ENCODE measurements at regions not wholly inside any gene's neighbourhood (a gene's known extent, or its start where the extent isn't known, plus 50 kb on each side); places are given as distances from the start of the nearest gene placed in this dataset.
"Not testable (repeated sequence)": the region's sequence is repeated elsewhere in the genome, so short reads cannot be mapped to it uniquely, and the experiment has no call there.

DNA sequence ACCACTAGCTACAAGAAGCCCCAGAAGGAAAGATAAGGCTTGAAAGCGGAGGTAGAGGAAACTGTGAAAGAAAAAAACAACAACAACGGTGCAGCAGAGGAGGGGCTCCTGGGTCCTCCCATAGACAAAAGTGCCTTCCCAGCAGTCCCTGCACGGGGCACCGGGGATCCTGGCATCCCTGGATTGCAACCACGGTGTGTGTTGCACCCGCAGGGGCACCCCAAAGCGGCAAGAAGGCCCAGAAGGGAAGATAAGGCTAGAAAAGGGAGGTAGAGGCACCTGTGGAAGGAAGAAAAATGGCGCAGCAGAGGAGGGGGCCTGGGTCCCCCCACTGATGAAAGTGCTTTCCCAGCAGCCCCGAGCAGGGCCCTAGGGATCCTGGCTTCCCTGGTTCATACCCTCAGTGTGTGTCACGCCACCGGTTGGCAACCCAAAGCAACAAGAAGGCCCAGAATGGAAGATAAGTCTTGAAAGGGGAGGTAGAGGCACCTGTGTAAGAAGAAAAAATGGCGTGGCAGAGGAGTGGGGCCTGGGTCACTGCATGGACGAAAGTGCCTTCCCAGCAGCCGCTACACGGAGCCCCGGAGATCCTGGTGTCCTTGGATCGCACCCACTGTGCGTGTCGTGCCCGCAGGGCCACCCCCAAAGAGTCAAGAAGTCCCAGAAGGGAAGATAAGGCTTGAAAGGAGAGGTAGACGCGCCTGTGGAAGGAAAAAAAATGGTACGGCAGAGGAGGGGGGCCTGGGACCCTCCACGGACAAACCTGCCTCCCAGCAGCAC, 281.0 kb downstream of the ALG10 start:
- DNase-seq (ENCODE audit: low spot score), result no peak

DNA sequence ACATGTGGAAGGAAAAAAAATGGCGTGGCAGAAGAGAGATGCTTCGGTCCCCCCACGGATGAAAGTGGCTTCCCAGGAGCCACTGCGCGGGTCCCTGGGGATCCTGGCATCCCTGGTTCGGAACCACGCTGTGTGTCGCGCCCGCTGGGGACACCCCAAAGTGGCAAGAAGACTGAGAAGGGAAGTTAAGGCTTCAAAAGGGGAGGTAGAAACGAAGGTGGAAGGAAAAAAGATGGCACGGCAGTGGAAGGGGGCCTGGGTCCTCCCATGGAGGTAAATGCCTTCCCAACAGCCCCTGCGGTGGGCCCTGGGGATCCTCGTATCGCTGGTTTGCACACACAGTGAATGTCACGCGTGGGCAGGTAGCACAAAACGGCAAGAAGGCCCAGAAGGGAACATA, 281.7 kb downstream of the ALG10 start:
- no peak for DNase-seq (ENCODE audit: low spot score)

DNA sequence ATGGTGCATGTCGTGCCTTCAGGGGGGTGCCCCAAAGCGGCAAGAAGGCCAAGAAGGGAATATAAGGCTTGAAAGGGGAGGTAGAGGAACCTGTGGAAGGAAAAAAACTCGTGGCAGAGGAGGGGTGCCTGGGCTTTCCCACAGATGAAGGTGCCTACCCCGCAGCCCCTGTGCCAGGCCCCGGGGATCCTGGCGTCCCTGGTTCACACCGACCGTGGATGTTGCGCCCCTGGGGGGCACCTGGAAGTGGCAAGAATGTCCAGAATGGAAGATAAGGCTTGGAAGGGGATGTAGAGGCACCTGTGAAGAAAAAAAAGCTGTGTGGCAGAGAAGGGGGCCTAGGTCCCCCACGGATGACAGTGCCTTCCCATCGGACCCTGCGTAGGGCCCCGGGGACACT, 282.2 kb downstream of the ALG10 start:
- no peak for DNase-seq (ENCODE audit: low spot score)

DNA sequence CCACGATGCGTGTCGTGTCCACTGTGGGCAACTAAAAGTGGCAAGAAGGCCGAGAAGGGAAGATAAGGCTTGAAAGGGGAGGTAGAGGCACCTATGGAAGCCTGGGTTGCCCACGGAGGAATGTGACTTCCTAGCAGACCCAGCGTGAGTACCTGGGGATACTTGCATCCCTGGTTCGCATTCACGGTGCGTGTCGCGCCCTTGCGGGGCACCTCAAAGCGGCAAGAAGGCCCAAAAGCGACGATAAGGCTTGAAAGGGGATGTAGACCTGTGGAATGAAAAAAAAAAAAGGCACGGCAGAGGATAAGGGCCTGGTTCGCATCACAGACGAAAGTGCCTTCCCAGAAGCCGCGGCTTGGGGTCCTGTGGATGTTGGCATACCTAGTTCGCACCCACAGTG, 282.9 kb downstream of the ALG10 start:
- DNase-seq (ENCODE audit: low spot score), result no peak

DNA sequence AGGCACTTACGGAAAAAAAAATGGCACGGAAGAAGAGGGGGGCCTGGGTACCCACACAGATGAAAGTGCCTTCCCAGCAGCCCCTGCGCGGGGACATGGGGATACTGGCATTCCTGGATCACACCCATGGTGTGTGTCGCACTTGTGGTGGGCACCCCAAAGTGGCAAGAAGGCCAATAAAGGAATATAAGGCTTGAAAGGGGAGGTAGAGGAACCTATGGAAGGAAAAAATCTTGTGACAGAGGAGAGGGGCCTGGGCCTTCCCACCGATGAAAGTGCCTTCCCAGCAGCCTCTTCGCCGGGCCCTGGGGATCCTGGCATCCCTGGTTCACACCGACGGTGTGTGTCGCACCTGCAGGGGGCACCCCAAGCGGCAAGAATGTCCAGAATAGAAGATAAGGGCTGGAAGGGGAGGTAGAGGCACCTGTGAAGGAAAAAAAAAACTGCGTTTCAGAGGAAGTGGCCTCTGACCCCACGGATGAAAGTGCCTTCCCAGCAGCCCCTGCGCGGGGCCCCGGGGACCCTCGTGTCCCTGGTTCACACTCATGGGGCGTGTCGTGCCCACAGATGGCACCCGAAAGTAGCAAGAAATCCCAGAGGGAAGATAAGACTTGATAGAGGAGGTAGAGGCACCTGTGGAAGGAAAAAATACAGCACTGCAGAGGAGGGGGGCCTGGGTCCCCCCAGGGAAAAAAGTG, 284.0 kb downstream of the ALG10 start:
- DNase-seq (ENCODE audit: low spot score), result no peak

DNA sequence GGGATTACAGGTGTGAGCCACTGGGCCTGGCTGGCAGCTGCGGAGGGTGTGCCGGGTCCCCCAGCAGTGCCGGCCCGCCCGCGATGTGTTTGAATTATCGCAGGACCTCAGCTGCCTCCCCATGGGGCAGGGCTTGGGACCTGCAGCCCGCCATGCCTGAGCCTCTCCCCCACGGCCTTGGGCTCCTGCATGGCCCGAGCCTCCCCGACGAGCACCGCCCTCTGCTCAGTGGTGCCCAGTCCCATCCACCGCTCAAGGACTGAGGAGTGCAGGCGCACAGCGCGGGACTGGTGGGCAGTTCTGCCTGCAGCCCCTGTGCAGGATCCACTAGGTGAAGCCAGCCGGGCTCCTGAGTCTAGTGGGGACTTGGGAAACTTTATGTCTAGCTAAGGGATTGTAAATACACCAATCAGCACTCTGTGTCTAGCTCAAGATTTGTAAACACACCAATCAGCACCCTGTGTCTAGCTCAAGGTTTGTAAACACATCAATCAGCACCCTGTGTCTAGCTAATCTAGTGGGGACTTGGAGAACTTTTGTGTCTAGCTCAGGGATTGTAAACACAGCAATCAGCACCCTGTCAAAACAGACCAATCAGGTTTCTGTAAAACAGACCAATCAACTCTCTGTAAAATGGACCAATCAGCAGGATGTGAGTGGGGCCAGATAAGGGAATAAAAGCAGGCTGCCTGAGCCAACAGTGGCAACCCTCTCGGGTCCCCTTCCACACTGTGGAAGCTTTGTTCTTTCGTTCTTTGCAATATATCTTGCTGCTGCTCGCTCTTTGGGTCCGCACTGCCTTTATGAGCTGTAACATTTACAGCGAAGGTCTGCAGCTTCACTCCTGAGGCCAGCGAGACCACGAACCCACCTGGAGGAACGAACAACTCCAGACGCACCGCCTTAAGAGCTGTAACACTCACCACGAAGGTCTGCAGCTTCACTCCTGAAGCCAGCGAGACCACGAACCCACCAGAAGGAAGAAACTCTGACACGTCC, 287.8 kb downstream of the ALG10 start:
- not testable (repeated sequence) for DNase-seq (ENCODE audit: low spot score)

DNA sequence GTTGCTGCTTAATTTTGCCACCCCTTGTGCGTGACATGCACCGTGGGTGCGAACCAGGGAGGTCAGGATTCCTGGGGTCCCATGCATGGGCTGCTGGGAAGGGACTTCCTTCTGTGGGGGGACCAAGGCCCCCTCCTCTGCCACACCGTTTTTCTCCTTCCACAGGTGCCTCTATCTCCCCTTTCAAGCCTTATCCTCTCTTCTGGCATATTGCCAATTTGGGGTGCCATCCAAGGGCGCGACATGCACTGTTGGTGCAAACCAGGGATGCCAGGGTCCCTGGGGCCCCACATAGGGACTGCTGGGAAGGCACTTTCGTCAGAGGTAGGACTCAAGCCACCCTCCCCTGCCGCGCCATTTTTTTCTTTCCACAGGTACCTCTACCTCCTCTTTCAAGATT, 289.0 kb downstream of the ALG10 start:
- DNase-seq (ENCODE audit: low spot score), result no peak

DNA sequence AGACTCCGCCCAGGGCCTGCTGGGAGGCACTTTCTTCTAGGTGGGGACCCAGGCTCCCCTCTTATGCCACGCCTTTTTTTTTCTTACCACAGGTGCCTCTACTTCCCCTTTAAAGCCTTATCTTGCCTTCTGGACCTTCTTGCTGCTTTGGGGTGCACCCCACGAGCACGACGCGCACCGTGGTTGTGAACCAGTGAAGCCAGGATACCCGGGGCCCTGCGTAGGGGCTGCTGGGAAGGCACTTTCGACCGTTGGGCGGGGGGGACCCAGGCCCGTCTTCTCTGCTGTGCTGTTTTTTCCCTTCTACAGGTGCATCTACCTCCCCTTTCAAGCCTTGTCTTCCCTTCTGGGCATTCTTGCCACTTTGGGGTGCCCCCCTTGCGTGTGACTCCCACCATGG, 305.4 kb downstream of the ALG10 start:
- no peak for DNase-seq (ENCODE audit: low spot score)

DNA sequence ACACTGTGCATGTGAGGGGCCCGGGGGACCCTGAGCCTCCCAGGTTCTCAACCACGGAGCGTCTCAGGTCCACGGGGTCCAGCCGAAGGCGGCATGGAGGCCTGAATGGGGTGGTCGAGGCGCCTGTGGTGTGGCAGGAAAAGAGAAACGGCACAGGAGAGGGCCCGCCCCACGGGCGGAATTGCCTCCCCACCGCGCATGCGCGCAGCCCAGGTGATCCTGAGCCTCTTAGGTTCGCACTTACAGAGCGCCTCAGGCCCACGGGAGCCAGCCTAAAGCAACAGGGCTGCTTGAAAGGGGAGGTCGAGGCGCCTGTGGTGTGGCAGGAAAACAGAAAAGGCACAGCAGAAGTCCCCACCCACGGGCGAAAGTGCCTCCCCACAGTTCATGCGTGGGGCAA, 311.0 kb downstream of the ALG10 start:
- DNase-seq (ENCODE audit: low spot score), result no peak

DNA sequence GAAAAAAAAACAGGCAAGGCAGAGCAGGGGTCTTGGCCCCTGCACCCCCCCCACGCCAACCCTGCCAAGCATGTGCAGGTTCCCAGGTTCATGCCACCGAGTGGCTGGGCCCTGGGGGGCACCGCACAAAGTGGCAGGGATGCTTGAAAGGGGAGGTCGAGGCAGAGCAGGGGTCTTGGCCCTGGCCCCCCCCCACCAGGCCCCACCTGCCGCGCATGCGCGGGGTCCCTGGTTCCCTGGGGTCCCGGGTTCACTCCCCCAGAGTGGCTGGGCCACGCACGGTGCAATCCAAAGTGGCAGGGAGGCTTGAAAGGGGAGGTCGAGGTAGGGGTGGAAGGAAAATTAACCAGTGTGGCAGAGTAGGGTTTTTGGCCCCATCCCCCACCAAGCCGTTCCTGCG, 312.2 kb downstream of the ALG10 start:
- no peak for DNase-seq (ENCODE audit: low spot score)

DNA sequence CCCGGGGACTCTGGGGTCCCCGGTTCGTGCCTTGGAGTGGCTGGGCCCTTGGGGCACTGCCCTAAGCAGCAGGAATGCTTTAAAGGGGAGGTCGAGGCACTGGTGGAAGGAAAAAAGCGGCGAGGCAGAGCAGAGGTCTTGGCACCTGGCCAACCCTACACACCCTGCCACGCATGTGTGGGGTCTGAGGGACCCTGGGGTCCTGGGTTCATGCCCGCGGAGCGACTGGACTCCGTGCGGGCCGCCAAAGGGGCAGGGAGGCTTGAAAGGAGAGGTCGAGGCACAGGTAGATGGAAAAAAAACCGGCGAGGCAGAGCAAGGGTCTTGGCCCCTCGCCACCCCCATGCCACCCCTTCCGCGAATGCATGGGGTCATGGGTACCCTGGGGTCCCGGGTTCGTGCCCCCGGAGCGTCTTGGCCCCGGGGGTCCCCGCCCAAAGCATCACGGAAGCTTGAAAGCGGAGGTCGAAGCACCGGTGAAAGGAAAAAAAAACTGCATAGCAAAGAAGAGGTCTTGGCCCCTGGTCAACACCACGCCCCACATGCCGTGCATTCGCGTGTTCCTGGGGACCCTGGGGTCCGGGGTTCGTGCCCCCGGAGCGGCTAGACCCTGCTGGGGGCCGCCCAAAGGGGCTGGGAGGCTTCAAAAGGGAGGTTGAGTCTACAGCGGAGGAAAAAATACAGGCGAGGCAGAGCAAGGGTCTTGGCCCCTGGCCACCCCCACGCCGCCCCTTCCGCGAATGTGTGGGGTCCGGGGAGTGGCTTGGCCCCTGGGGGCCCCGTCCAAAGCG, 312.9 kb downstream of the ALG10 start:
- no peak for DNase-seq (ENCODE audit: low spot score)

DNA sequence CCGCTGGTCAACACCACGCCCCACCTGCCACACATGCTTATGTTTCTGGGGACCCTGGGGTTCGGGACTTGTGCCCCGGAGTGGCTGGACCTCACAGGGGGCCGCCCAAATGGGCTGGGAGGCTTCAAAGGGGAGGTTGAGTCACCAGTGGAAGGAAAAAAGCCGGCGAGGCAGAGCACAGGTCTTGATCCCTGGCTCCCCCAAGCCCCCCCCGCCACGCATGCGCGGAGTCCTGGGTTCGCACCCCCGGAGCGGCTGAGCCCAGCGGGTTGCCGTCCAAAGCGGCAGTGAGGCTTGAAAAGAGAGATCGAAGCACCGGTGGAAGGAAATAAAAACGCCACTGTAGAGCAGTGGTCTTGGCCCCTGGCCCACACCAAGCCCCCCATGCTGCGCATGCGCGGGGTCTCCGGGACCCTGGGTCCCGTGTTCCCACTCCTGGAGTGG, 313.5 kb downstream of the ALG10 start:
- no peak for DNase-seq (ENCODE audit: low spot score)

DNA sequence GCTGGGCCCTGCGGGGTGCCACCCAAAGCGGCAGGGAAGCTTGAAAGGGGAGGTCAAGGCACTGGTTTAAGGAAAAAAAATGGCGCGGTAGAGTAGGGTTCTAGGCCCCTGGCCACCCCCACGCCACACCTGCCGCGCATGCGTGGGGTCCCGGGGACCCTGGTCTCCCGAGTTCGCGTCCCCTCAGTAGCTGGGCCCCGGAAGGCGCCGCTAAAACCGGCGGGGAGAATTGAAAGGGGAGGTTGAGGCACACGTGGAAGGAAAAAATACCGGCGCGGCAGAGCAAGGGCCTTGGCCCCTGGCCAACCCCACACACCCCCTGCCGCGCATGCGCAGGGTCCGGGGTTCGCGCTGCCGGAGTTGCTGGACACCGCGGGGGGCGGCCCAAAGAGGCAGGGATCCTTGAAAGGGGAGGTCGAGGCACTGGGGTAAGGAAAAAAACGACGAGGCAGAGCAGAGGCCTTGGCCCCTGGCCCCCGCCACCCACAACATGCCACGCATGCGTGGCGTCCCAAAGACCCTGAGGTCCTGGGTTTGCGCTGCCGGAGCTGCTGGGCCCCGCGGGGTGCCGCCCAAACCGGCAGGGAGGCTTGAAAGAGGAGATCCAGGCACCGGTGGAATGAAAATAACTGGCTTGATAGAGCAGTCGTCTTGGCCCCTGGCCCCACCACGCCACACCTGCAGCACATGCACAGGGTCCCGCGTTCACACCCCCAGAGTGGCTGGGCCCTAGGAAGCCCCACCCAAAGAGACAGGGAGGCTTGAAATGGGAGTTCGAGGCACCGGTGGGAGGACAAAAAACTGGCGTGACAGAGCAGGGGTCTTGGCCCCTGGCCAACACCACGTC, 314.5 kb downstream of the ALG10 start:
- no peak for DNase-seq (ENCODE audit: low spot score)

DNA sequence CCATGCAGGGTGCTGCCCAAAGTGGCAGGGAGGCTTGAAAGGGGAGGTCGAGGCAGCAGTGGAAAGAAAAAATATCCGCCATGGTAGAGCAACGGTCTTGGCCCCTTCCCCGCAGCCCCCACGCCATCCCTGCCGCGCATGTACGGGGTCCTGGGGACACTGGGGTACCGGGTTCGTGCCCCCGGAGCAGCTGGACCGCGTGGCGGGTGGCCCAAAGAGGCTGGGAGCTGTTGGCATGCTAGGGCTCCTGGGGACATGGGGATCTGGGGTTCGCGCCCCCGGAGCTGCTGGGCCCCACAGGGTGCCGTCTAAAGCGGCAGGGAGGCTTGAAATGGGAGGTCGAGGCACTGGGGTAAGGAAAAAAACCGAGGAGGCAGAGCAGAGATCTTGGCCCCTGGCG, 316.5 kb downstream of the ALG10 start:
- DNase-seq (ENCODE audit: low spot score), result no peak

DNA sequence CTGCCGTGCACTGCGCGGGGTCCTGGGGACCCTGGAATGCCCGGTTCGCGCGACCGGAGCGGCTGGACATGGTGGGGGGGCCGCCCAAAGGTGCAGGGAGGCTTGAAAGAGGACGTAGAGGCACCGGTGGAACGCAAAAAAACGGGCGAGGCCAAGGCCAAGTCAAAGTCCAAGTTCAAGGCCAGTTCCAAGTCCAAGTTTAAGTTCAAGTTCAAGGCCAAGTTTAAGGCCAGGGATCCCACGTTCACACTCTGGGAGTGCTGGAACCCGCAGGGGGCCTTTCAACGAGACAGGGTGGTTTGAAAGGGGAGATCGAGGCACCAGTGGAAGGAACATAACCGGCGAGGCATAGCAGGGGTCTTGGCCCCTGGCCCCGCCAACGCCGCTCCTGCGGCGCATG, 317.6 kb downstream of the ALG10 start:
- no peak for DNase-seq (ENCODE audit: low spot score)

DNA sequence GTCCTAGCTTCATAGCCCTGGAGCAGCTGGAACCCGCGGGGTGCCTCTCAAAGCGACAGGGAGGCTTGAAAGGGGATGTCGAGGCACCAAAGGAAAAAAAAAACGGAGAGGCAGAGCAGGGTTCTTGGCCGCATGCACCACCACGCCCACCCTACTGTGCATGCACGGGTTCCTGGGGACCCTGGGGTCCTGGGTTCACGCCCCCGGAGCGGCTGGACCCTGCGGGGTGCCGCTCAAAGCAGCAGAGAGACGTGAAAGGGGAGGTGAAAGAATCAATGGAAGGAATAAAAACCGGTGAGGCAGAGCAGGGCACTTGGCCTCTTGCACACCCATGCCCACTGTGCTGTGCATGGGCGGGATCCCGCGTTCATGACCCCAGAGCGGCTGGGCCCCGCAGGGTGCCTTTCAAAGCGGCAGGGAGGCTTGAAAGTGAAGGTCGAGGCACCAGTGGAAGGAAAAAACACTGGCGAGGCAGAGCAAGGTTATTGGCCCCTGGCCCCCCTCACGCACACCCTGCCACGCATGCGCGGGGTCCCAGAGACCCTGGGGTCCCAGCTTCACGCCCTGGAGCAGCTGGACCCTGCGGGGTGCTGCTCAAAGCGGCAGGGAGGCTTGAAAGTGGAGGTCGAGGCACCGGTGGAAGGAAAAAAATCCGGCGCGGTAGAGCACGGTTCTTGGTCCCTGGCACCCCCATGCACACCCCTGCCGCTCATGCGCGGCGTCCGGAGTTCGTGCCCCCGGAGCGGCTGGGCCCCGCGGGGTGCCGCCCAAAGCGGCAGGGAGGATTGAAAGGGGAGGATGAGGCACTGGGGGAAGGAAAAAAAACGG, 318.5 kb downstream of the ALG10 start:
- no peak for DNase-seq (ENCODE audit: low spot score)

DNA sequence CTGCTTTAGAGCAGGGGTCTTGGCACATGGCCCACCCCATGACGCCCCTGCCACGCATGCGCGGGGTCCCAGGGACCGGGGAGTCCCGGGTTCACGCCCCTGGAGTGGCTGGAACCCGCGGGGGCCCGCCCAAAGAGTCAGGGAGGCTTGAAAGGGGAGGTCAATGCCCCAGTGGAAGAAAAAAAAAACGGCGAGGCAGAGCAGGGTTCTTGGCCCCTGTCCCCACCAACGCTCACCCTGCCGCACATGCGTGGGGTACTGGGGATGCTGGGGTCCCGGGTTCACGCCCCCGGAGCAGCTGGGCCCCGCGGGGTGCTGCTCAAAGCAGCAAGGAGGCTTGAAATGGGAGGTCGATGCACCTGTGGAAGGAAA, 319.1 kb downstream of the ALG10 start:
- DNase-seq (ENCODE audit: low spot score), result no peak

DNA sequence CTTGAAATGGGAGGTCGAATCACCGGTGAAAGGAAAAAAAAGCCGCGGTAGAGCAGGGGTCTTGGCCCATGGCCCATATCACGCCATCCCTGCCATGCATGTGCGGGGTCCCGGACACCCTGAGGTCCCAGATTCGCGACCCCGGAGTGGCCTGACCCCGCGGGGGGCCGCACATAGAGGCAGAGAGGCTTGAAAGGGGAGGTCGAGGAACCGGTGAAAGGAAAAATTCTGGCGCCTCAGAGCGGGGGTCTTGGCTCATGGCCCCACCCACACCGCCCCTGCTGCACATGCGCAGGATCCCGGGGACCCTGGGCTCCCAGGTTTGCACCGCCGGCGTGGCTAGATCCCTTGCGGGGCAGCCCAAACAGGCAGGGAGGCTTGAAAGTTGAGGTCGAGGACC, 319.8 kb downstream of the ALG10 start:
- no peak for DNase-seq (ENCODE audit: low spot score)

DNA sequence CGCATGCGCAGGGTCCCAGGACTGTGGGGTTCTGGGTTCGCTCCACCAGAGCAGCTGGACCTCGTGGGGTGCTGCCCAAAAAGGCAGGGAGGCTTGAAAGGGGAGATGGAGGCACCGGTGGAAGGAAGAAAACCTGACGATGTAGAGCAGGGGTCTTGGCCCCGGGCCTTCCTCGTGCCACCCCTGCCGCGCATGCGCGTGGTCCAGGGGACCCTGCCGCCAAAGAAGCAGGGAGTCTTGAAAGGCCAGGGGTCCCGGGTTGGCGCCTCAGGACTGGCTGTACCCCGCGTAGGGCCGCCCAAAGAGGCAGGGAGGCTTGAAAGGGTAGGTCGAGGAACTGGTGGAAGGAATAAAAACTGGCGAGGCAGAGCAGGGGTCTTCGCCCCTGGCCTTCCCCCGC, 321.0 kb downstream of the ALG10 start:
- DNase-seq (ENCODE audit: low spot score), result no peak

DNA sequence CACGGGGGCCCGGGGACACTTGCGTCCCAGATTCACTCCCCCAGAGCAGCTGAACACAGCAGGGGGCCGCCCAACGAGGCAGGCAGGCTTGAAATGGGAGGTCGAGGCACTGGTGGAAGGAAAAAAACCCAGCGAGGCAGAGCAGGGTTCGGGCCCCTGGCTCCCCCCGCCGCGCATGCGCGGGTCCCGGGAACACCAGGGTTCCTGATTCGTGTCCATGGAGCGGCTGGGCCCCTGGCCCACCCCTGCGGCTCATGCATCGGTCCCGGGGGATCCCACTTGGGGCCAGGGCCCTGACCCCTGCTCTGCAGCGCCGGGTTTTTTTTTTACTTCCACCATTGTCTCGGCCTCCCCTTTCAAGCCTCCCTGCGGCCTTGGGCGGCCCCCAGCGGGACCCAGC, 321.5 kb downstream of the ALG10 start:
- DNase-seq (ENCODE audit: low spot score), result no peak
